ENCODE measurements at regions not wholly inside any gene's neighbourhood (a gene's known extent, or its start where the extent isn't known, plus 50 kb on each side); places are given as distances from the start of the nearest gene placed in this dataset.

DNA sequence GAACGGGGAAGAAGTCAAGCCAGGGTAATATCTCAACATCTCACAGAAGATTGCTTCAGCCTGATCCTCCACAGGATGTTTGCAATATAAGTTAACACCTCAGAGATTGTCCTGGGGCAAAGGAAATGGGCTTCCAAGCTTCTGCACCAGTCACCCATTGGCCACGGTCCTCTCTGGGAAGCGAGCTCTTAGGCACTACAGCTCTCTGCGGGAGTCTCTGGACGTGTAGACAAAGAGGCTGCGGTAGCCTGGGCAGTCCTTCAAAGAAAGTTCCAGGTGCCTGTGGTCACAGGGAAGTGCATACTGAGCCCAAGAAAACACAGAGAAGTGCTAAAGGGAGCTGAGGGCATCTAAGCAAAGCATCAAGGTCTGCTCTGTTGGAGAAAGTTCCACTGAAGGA is 805.7 kb downstream of the DIAPH3 start:
- TF ChIP-seq, protein P1, sequence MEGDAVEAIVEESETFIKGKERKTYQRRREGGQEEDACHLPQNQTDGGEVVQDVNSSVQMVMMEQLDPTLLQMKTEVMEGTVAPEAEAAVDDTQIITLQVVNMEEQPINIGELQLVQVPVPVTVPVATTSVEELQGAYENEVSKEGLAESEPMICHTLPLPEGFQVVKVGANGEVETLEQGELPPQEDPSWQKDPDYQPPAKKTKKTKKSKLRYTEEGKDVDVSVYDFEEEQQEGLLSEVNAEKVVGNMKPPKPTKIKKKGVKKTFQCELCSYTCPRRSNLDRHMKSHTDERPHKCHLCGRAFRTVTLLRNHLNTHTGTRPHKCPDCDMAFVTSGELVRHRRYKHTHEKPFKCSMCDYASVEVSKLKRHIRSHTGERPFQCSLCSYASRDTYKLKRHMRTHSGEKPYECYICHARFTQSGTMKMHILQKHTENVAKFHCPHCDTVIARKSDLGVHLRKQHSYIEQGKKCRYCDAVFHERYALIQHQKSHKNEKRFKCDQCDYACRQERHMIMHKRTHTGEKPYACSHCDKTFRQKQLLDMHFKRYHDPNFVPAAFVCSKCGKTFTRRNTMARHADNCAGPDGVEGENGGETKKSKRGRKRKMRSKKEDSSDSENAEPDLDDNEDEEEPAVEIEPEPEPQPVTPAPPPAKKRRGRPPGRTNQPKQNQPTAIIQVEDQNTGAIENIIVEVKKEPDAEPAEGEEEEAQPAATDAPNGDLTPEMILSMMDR (conservative IDR thresholded peaks at IDR 0.05): no peak
- TF ChIP-seq EZH2 (IDR thresholded peaks at IDR 0.05; ENCODE audit: low read depth): no peak
